B cell (primary cell): ENCODE measurements at regions not wholly inside any gene's neighbourhood (a gene's known extent, or its start where the extent isn't known, plus 50 kb on each side); places are given as distances from the start of the nearest gene placed in this dataset.

Source experiments
- ATAC-seq: fragments of 200-7000 bp; cut with Tn5 transposase; one replicate; pipeline ENCODE4 v1.10.0; 2021; ENCODE audit warnings: low read depth, mild to moderate bottlenecking, moderate number of reproducible peaks, moderate library complexity
- CTCF ChIA-PET: fragments of 350-600 bp; sonication (Branson Sonifier 250); formaldehyde crosslinking; loops from one replicate; lab custom pipeline; 2021; ENCODE audit warnings: antibody characterized with exemption, inconsistent platforms; lab: Charles Lee
- POLR2A ChIA-PET: fragments of 350-600 bp; sonication (Branson Sonifier 250); formaldehyde crosslinking; loops from one replicate; lab custom pipeline; 2021; ENCODE audit warnings: antibody characterized with exemption; lab: Charles Lee
- DNase-seq: peaks from one replicate; pipeline ENCODE4 v3.0.0; 2013
- H2AFZ ChIP-seq: 2 replicates; pipeline ENCODE4 v1.6.1; 2012; ENCODE audit warnings: mild to moderate bottlenecking, low read depth, low read length; ENCODE audit not compliant: insufficient read depth, poor library complexity, severe bottlenecking
- H3K27ac ChIP-seq, 2 donors: 1 replicate in 1 of 2; 2 replicates in 1 of 2; pipeline ENCODE4 v1.5.1; 2012 to 2013; ENCODE audit warnings: low read length in 2 of 2, mild to moderate bottlenecking in 2 of 2, moderate library complexity in 1 of 2
- H3K27me3 ChIP-seq, 4 experiments: fragments of 200-600 bp in 1 of 4; sonication (generic) in 1 of 4; replicated peaks in 1 of 4; 1 replicate in 2 of 4; 2 replicates in 2 of 4; pipeline versions ENCODE4 v1.6.1 to v1.7.0; 2013 to 2016; ENCODE audit warnings: low read length in 3 of 4, mild to moderate bottlenecking in 2 of 4, mixed read lengths in 1 of 4, moderate library complexity in 1 of 4; ENCODE audit not compliant: insufficient read depth in 4 of 4, control insufficient read depth in 3 of 4; ENCODE audit errors: control extremely low read depth in 1 of 4
- H3K36me3 ChIP-seq, 2 experiments: replicated peaks in 1 of 2; 1 replicate in 1 of 2; 2 replicates in 1 of 2; pipeline versions ENCODE4 v1.6.1 to v1.7.1; 2013; ENCODE audit warnings: low read length in 1 of 2; ENCODE audit not compliant: insufficient read depth in 2 of 2, control insufficient read depth in 1 of 2; ENCODE audit errors: control extremely low read depth in 1 of 2, extremely low read depth in 1 of 2
- H3K4me1 ChIP-seq, 2 donors: fragments of 200-600 bp in 1 of 2; sonication (generic) in 1 of 2; 1 replicate in 1 of 2; 2 replicates in 1 of 2; pipeline versions ENCODE4 v1.5.1 to v1.6.1; 2013 to 2017; ENCODE audit warnings: low read length in 2 of 2; ENCODE audit not compliant: control insufficient read depth in 2 of 2, insufficient read depth in 2 of 2
- H3K4me2 ChIP-seq: replicated peaks from 2 replicates; pipeline ENCODE3; 2012; ENCODE audit warnings: mild to moderate bottlenecking, low read depth, low read length; ENCODE audit not compliant: poor library complexity, severe bottlenecking
- H3K4me3 ChIP-seq, 5 experiments: fragments of 200-600 bp in 1 of 5; sonication (generic) in 1 of 5; 1 replicate in 3 of 5; 2 replicates in 2 of 5; pipeline versions ENCODE4 v1.5.1 to v1.7.0; 2011 to 2016; ENCODE audit warnings: low read length in 4 of 5, mild to moderate bottlenecking in 4 of 5, low read depth in 2 of 5, control low read depth in 1 of 5, moderate library complexity in 1 of 5; ENCODE audit not compliant: insufficient read depth in 1 of 5; ENCODE audit errors: control extremely low read depth in 1 of 5, extremely low read depth in 1 of 5
- H3K79me2 ChIP-seq: fragments of 200-600 bp; sonication (generic); one replicate; pipeline ENCODE4 v1.6.0; 2016; ENCODE audit warnings: low read length; ENCODE audit not compliant: control insufficient read depth, insufficient read depth
- H3K9ac ChIP-seq: fragments of 200-600 bp; sonication (generic); 2 replicates; pipeline ENCODE4 v1.6.1; 2017; ENCODE audit warnings: mild to moderate bottlenecking, low read length, moderate library complexity
- H3K9me3 ChIP-seq, 3 donors: one replicate each; pipeline versions ENCODE4 v1.6.1 to v1.7.1; 2013; ENCODE audit warnings: low read length in 2 of 3; ENCODE audit not compliant: control insufficient read depth in 2 of 3, insufficient read depth in 1 of 3; ENCODE audit errors: control extremely low read depth in 1 of 3
- H4K20me1 ChIP-seq: 2 replicates; pipeline ENCODE4 v1.6.0; 2012; ENCODE audit warnings: mild to moderate bottlenecking, low read length; ENCODE audit not compliant: insufficient read depth, control insufficient read depth, poor library complexity, severe bottlenecking
- H3K27ac Mint-ChIP-seq: one replicate; pipeline ENCODE4 v1.8.0; 2021; ENCODE audit warnings: mixed read lengths
- H3K27me3 Mint-ChIP-seq: one replicate; pipeline ENCODE4 v1.8.0; 2021; ENCODE audit warnings: mixed read lengths
- H3K4me1 Mint-ChIP-seq: one replicate; pipeline ENCODE4 v1.8.0; 2021; ENCODE audit warnings: mixed read lengths
- H3K4me3 Mint-ChIP-seq: one replicate; pipeline ENCODE4 v1.8.0; 2021; ENCODE audit warnings: mixed read lengths
- H3K9me3 Mint-ChIP-seq: one replicate; pipeline ENCODE4 v1.8.0; 2022; ENCODE audit warnings: mixed read lengths; ENCODE audit not compliant: insufficient read depth
- CTCF ChIP-seq: fragments of 200-600 bp; IDR thresholded peaks from one replicate; pipeline ENCODE4 v1.8.0; 2022; ENCODE audit warnings: antibody characterized with exemption, mild to moderate bottlenecking
- EZH2 ChIP-seq: IDR thresholded peaks from 2 replicates; pipeline ENCODE4 v1.6.1; 2012; ENCODE audit warnings: borderline replicate concordance, low read depth, mild to moderate bottlenecking, moderate library complexity, low read length; ENCODE audit not compliant: insufficient read depth, poor library complexity, severe bottlenecking
- WGBS: methylation state at CpG from one replicate; pipeline ENCODE4 v1.1.5; 2013; ENCODE audit warnings: missing lambda C conversion rate; ENCODE audit not compliant: insufficient coverage; 5-methylcytosine and 5-hydroxymethylcytosine counted together
- intact Hi-C: fragments of 100-400 bp; cut with micrococcal nuclease; formaldehyde crosslinking; loops from one replicate; pipeline ENCODE4 v1.10.0; 2022

- H3K27ac Mint-ChIP-seq: no peak overlapping the region
- CTCF ChIA-PET: no interaction called here
Observed at GRCh38 chr1:192913683-192914082, 104.8 kb downstream of the RGS2 start.

DNA sequence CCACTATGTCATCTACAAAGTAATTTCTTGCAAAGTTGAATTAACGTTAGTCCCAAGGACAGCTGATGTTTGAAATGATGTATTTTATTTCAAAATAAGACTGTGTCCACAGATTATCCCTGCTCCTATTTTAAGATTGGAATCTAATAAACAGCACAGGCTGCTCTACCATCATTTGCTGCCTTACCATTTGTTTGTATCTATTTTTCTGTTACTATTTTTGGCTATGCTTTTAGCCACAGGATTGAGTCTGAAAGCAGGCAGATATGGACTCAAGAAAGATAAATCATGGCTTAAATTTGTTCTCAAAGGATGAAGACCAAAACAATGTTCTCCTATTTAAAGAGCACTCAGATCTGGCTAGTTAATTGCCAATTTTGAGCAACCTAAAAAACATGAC, 105.3 kb downstream of the RGS2 start:
- H3K36me3 ChIP-seq: no peaks in the 10 kb centered on the region
- no peak for TF ChIP-seq CTCF
- Mint-ChIP-seq H3K4me1 (no peaks in the 10 kb centered on the region), H3K27me3 (peaks cover 3% of the 10 kb centered on the region), H3K9me3 (no peaks in the 10 kb centered on the region), H3K27ac (no peak overlapping the region), H3K4me3 (no peak overlapping the region)
- no peak overlapping the region for H3K27ac ChIP-seq
- no peak for ATAC-seq
- ChIA-PET CTCF (no interaction called here), POLR2A (no interaction called here)
- H3K27me3 ChIP-seq: no peaks in the 10 kb centered on the region
- no peaks in the 10 kb centered on the region for H3K4me1 ChIP-seq
- no peaks in the 10 kb centered on the region for H3K79me2 ChIP-seq
- no peak overlapping the region for H3K4me3 ChIP-seq
- no peak for DNase-seq
- H3K9me3 ChIP-seq: no peaks in the 10 kb centered on the region
- WGBS: no CpG with 5 or more reads among the region's 1 CpG
- H3K9ac ChIP-seq: no peak overlapping the region
- H2AFZ ChIP-seq: no peak overlapping the region
- no peak overlapping the region for H3K4me2 ChIP-seq
- H4K20me1 ChIP-seq: no peaks in the 10 kb centered on the region
- intact Hi-C loops: no loop called here

More at GRCh38 chr1:192913683-192914082, 104.8 kb downstream of the RGS2 start:
- H3K27ac ChIP-seq: no peak overlapping the region
- H3K27me3 ChIP-seq: no peaks in the 10 kb centered on the region
- ATAC-seq: no peak
- no peaks in the 10 kb centered on the region for H3K79me2 ChIP-seq
- intact Hi-C loops: no loop called here
- no peak overlapping the region for H3K4me2 ChIP-seq
- WGBS: 95% methylated on average over 2 of the region's 3 CpGs
- no peaks in the 10 kb centered on the region for H3K9me3 Mint-ChIP-seq
- H3K4me3 Mint-ChIP-seq: no peak overlapping the region
- H3K9ac ChIP-seq: no peak overlapping the region
- H3K36me3 ChIP-seq: no peaks in the 10 kb centered on the region
- no peaks in the 10 kb centered on the region for H3K4me1 ChIP-seq
- peaks cover 3% of the 10 kb centered on the region for H3K27me3 Mint-ChIP-seq
- no peaks in the 10 kb centered on the region for H3K4me1 Mint-ChIP-seq
- no peak overlapping the region for H2AFZ ChIP-seq
- H3K9me3 ChIP-seq: no peaks in the 10 kb centered on the region
- no peaks in the 10 kb centered on the region for H4K20me1 ChIP-seq
- H3K4me3 ChIP-seq: no peak overlapping the region
- POLR2A ChIA-PET: no interaction called here
- no peak for DNase-seq
- TF ChIP-seq EZH2 (no peak), CTCF (no peak)
